Mammary epithelial cell (primary cell): ENCODE measurements at regions not wholly inside any gene's neighbourhood (a gene's known extent, or its start where the extent isn't known, plus 50 kb on each side); places are given as distances from the start of the nearest gene placed in this dataset.

Experiments
- EZH2 ChIP-seq: IDR thresholded peaks from 2 replicates; pipeline ENCODE4 v1.6.1; 2012; ENCODE audit warnings: low read length, inconsistent platforms, borderline replicate concordance
- TF ChIP-seq, protein P1 (sequence below), 2 donors: IDR thresholded peaks in 1 of 2; conservative IDR thresholded peaks in 1 of 2; 2 replicates each; pipeline ENCODE4 v1.5.1; 2011 to 2012; ENCODE audit warnings: inconsistent platforms in 2 of 2, low read length in 2 of 2, mild to moderate bottlenecking in 2 of 2, control low read depth in 1 of 2, low read depth in 1 of 2; ENCODE audit not compliant: insufficient read depth in 1 of 2; ENCODE audit errors: extremely low read depth in 1 of 2

DNA sequence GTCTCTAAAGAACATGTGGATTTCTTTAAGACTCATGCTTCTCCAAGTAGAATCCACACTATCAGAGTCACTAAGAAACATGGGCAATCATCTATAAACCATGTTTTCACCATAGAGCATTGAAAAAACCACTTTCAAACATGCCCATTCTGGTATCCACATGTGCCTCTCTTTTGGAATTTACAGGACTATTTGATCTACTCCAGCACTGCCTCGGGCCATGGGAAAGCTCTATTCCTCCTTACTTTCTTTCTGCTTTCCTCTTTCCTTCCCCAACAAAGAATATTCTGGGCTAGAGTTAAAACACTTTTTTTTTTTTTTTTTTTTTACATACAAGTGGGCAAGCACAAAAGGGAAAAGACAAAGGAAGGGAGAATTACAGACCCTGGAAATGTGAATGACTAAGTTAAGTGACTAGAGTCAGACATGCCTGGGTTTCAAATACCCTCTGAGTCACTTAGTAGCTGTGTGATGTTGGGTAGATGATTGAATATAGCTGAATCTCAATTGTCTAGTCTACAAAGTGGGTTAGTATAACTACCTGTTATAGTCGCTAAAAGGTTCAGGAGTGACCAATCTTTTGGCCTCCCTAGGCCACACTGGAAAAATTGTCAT is 847.7 kb upstream of the INTU start:
- TF ChIP-seq, protein P1, sequence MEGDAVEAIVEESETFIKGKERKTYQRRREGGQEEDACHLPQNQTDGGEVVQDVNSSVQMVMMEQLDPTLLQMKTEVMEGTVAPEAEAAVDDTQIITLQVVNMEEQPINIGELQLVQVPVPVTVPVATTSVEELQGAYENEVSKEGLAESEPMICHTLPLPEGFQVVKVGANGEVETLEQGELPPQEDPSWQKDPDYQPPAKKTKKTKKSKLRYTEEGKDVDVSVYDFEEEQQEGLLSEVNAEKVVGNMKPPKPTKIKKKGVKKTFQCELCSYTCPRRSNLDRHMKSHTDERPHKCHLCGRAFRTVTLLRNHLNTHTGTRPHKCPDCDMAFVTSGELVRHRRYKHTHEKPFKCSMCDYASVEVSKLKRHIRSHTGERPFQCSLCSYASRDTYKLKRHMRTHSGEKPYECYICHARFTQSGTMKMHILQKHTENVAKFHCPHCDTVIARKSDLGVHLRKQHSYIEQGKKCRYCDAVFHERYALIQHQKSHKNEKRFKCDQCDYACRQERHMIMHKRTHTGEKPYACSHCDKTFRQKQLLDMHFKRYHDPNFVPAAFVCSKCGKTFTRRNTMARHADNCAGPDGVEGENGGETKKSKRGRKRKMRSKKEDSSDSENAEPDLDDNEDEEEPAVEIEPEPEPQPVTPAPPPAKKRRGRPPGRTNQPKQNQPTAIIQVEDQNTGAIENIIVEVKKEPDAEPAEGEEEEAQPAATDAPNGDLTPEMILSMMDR (conservative IDR thresholded peaks at IDR 0.05 in 1 of 2, IDR thresholded peaks at IDR 0.05 in 1 of 2; ENCODE audit: extremely low read depth in 1 of 2, insufficient read depth in 1 of 2, low read depth in 1 of 2, low read length in 2 of 2), result no peak
- TF ChIP-seq EZH2, result no peak
